ENCODE measurements at regions not wholly inside any gene's neighbourhood (a gene's known extent, or its start where the extent isn't known, plus 50 kb on each side); places are given as distances from the start of the nearest gene placed in this dataset.

DNA sequence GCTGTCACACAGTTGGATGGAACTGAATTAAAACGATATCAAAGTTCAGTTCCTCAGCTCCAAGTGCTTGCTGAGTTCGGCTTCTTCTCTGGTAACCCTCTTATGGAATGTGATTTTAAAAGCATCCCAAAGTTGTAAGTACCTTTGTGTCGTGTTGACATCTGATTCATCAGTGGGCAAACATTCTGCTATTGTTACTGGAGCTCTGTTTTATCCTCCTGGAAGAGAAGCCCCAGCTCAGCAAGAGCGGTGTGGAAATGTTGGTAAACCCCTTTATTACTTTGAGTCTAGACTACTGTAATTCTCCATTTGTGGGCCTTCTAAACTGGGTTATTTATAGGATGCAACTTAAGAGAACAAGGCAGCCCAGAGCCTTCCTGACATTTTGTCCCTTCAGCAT is 699.3 kb upstream of the WWC1 start:
- no peak for TF ChIP-seq EZH2 (IDR thresholded peaks at IDR 0.05; ENCODE audit: low read length)
- TF ChIP-seq, protein P1, sequence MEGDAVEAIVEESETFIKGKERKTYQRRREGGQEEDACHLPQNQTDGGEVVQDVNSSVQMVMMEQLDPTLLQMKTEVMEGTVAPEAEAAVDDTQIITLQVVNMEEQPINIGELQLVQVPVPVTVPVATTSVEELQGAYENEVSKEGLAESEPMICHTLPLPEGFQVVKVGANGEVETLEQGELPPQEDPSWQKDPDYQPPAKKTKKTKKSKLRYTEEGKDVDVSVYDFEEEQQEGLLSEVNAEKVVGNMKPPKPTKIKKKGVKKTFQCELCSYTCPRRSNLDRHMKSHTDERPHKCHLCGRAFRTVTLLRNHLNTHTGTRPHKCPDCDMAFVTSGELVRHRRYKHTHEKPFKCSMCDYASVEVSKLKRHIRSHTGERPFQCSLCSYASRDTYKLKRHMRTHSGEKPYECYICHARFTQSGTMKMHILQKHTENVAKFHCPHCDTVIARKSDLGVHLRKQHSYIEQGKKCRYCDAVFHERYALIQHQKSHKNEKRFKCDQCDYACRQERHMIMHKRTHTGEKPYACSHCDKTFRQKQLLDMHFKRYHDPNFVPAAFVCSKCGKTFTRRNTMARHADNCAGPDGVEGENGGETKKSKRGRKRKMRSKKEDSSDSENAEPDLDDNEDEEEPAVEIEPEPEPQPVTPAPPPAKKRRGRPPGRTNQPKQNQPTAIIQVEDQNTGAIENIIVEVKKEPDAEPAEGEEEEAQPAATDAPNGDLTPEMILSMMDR (optimal IDR thresholded peaks at IDR 0.05 in 1 of 3, IDR thresholded peaks at IDR 0.05 in 1 of 3, conservative IDR thresholded peaks at IDR 0.05 in 1 of 3; ENCODE audit: extremely low read depth in 1 of 3, insufficient read depth in 2 of 3, low read length in 3 of 3), result no peak

All from keratinocyte (primary cell).